ENCODE measurements at regions not wholly inside any gene's neighbourhood (a gene's known extent, or its start where the extent isn't known, plus 50 kb on each side); places are given as distances from the start of the nearest gene placed in this dataset.

DNA sequence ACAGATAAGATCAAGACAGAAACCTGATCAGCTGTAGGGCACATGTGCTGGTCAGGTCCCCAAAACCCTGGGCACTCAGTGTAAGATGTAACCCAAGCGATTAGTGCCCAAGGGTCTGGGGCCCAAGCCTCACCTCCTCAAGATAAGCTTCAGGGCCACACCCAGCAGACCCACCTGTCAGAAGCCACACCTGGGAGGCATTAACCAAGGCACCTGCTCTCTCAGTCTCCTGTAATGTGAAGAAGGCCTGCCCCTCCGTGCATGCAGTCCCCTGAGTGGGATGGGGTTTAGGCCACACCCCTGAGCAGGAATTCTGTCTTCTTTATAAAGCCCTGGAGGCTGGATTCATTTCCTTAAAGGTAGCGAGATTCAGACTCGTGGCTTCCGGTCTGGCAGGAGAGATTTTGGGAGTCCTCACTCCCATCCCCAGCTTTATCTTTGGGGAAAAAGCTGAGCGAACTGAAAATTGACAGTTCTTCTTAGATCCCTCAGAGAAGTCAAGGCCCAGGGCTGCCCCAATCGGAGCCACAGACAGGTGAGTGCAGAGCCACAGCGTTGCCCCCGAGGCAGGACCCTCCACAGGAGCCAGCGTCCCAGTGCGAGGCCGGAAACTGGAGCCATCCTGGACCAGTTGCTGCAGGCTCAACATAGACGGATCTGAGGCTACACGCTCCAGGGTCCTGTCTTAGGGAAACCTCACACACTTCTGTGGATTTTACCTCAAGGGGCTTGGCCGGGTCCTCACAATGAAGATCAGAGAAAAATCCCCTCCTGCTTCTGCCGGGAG, 357.6 kb upstream of the IRX4 start:
- Histone ChIP-seq H3K4me2 (ENCODE audit: low read depth, low read length, poor library complexity, severe bottlenecking) (no peak overlapping the region), H3K36me3 (ENCODE audit: insufficient read depth, low read length) (no peaks in the 10 kb centered on the region), H3F3A (ENCODE audit: low read depth) (no peaks in the 10 kb centered on the region), H3K9ac (ENCODE audit: low read depth, low read length, poor library complexity, severe bottlenecking) (no peak overlapping the region), H4K20me1 (ENCODE audit: insufficient read depth, low read length, poor library complexity, severe bottlenecking) (no peaks in the 10 kb centered on the region), H3K9me2 (replicated peaks; ENCODE audit: low read depth, low read length) (no peaks in the 10 kb centered on the region), H3K4me3 (ENCODE audit: low read length, poor library complexity, severe bottlenecking) (no peak overlapping the region), H3K9me3 (ENCODE audit: insufficient read depth, low read depth, low read length) (peaks cover 7% of the 10 kb centered on the region; the same call in 1 of the 2 replicates), H3K79me2 (ENCODE audit: insufficient read depth, low read length) (no peaks in the 10 kb centered on the region), H2AFZ (ENCODE audit: low read length) (no peak overlapping the region), H3K27me3 (ENCODE audit: insufficient read depth, low read length, poor library complexity, severe bottlenecking) (no peaks in the 10 kb centered on the region), H3K4me1 (ENCODE audit: insufficient read depth, low read length, poor library complexity, severe bottlenecking) (no peaks in the 10 kb centered on the region)
- TF ChIP-seq, protein P1, sequence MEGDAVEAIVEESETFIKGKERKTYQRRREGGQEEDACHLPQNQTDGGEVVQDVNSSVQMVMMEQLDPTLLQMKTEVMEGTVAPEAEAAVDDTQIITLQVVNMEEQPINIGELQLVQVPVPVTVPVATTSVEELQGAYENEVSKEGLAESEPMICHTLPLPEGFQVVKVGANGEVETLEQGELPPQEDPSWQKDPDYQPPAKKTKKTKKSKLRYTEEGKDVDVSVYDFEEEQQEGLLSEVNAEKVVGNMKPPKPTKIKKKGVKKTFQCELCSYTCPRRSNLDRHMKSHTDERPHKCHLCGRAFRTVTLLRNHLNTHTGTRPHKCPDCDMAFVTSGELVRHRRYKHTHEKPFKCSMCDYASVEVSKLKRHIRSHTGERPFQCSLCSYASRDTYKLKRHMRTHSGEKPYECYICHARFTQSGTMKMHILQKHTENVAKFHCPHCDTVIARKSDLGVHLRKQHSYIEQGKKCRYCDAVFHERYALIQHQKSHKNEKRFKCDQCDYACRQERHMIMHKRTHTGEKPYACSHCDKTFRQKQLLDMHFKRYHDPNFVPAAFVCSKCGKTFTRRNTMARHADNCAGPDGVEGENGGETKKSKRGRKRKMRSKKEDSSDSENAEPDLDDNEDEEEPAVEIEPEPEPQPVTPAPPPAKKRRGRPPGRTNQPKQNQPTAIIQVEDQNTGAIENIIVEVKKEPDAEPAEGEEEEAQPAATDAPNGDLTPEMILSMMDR (conservative IDR thresholded peaks at IDR 0.05; ENCODE audit: low read length) = no peak
- no peak for TF ChIP-seq EZH2phosphoT487 (IDR thresholded peaks at IDR 0.05; ENCODE audit: borderline replicate concordance)

DNA sequence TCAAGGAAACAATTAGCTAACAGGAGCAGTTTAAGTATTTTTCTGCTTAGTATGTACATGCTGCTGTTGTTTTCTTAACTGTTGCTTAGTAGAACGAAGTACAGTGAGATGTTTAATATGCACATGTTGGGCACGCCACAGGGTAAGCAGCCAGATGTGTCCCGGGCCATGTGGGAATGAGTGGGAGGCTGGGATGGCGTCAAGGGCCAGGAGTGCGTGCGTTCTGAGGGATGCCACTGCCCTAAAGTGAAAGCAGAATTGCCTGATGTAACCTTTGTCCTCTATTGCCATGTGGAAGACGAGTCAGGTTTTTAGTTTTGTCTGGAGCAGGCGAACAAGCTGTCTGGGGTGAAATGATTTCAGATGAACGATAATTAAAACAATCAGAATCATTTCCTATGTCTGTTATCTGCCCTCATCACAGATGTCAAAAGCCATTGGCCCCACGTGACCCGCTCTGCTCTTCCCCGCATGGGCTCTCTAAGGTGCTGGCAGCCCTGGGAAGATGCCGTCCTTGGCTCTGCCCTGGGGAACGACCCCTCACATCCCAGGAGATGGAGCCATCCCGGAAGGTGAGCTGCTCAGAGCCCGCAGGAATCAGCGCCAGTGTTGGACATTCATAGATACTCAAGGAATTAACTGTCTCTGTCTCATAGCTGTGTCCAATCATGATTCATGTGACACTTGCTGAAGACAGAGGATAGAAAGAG, 356.6 kb upstream of the IRX4 start:
- Histone ChIP-seq H3K4me3 (ENCODE audit: low read length, poor library complexity, severe bottlenecking) (no peak overlapping the region), H3K9me2 (replicated peaks; ENCODE audit: low read depth, low read length) (no peaks in the 10 kb centered on the region), H3K36me3 (ENCODE audit: insufficient read depth, low read length) (no peaks in the 10 kb centered on the region), H3K4me2 (ENCODE audit: low read depth, low read length, poor library complexity, severe bottlenecking) (no peak overlapping the region), H3F3A (ENCODE audit: low read depth) (no peaks in the 10 kb centered on the region), H4K20me1 (ENCODE audit: insufficient read depth, low read length, poor library complexity, severe bottlenecking) (no peaks in the 10 kb centered on the region), H3K27me3 (ENCODE audit: insufficient read depth, low read length, poor library complexity, severe bottlenecking) (no peaks in the 10 kb centered on the region), H3K79me2 (ENCODE audit: insufficient read depth, low read length) (no peaks in the 10 kb centered on the region), H3K9me3 (ENCODE audit: insufficient read depth, low read depth, low read length) (peaks cover 7% of the 10 kb centered on the region; the same call in 1 of the 2 replicates), H3K9ac (ENCODE audit: low read depth, low read length, poor library complexity, severe bottlenecking) (no peak overlapping the region), H2AFZ (ENCODE audit: low read length) (no peak overlapping the region), H3K4me1 (ENCODE audit: insufficient read depth, low read length, poor library complexity, severe bottlenecking) (no peaks in the 10 kb centered on the region)
- TF ChIP-seq, protein P1 (conservative IDR thresholded peaks at IDR 0.05; ENCODE audit: low read length) = no peak
- no peak for TF ChIP-seq EZH2phosphoT487 (IDR thresholded peaks at IDR 0.05; ENCODE audit: borderline replicate concordance)

- Histone ChIP-seq H3K4me1 (ENCODE audit: insufficient read depth, low read length, poor library complexity, severe bottlenecking) (no peaks in the 10 kb centered on the region), H3K9ac (ENCODE audit: low read depth, low read length, poor library complexity, severe bottlenecking) (no peak overlapping the region), H3K4me2 (ENCODE audit: low read depth, low read length, poor library complexity, severe bottlenecking) (no peak overlapping the region)
These were observed 356.0 kb upstream of the IRX4 start for GRCh38 chr5:2238732-2239131.

More at GRCh38 chr5:2238732-2239131, 356.0 kb upstream of the IRX4 start:
- no peaks in the 10 kb centered on the region for H3K9me2 ChIP-seq (replicated peaks; ENCODE audit: low read depth, low read length)
- no peaks in the 10 kb centered on the region for H3K27me3 ChIP-seq (ENCODE audit: insufficient read depth, low read length, poor library complexity, severe bottlenecking)
- no peak overlapping the region for H3K4me3 ChIP-seq (ENCODE audit: low read length, poor library complexity, severe bottlenecking)
- H3K9me3 ChIP-seq (ENCODE audit: insufficient read depth, low read depth, low read length) = peaks cover 7% of the 10 kb centered on the region; the same call in 1 of the 2 replicates
- H3K79me2 ChIP-seq (ENCODE audit: insufficient read depth, low read length) = no peaks in the 10 kb centered on the region
- no peaks in the 10 kb centered on the region for H3K36me3 ChIP-seq (ENCODE audit: insufficient read depth, low read length)
- H4K20me1 ChIP-seq (ENCODE audit: insufficient read depth, low read length, poor library complexity, severe bottlenecking) = no peaks in the 10 kb centered on the region
- H3F3A ChIP-seq (ENCODE audit: low read depth) = no peaks in the 10 kb centered on the region
- no peak for TF ChIP-seq EZH2phosphoT487 (IDR thresholded peaks at IDR 0.05; ENCODE audit: borderline replicate concordance)
- TF ChIP-seq, protein P1 (conservative IDR thresholded peaks at IDR 0.05; ENCODE audit: low read length) = no peak
- no peak overlapping the region for H2AFZ ChIP-seq (ENCODE audit: low read length)

Measured in Loucy (cell line).